ENCODE measurements at regions not wholly inside any gene's neighbourhood (a gene's known extent, or its start where the extent isn't known, plus 50 kb on each side); places are given as distances from the start of the nearest gene placed in this dataset.

- intact Hi-C loops (cut with micrococcal nuclease; ENCODE audit: unreplicated experiment) = no loop called here
- no peak for TF ChIP-seq CTCF (conservative IDR thresholded peaks at IDR 0.05)
- TF ChIP-seq EZH2 (IDR thresholded peaks at IDR 0.05; ENCODE audit: low read depth) = no peak
- H3F3A ChIP-seq (ENCODE audit: insufficient read depth, low read depth) = no peaks in the 10 kb centered on the region
- no peaks in the 10 kb centered on the region for H3K79me2 ChIP-seq (ENCODE audit: low read depth)
- no peaks in the 10 kb centered on the region for H3K9me2 ChIP-seq (ENCODE audit: insufficient read depth)
- no TSS peak for BruUV-seq (replicated peaks)
- no peaks in the 10 kb centered on the region for H3K4me1 ChIP-seq (replicated peaks; ENCODE audit: insufficient read depth)
- ChIA-PET CTCF (interaction anchor here (0.7 kb wide), 1 partner anchor 510 kb away, joined by 3 read pairs; no protein-coding TSS in a partner anchor), POLR2A (ENCODE audit: unreplicated experiment) (interaction anchor here (0.7 kb wide), 1 partner anchor 659 kb away, joined by 3 read pairs; no protein-coding TSS in a partner anchor)
- H3K9me3 ChIP-seq (ENCODE audit: insufficient read depth, low read depth) = no peaks in the 10 kb centered on the region
- H3K27me3 ChIP-seq (ENCODE audit: insufficient read depth, low read depth) = peaks cover 41% of the 10 kb centered on the region
- no peak for DNase-seq
- H3K27ac ChIP-seq = no peak overlapping the region
- no peak overlapping the region for H3K4me3 ChIP-seq
- no peaks in the 10 kb centered on the region for H3K36me3 ChIP-seq (ENCODE audit: low read depth)
- H3K4me2 ChIP-seq = no peak overlapping the region
- no peak overlapping the region for H2AFZ ChIP-seq
- H4K20me1 ChIP-seq (ENCODE audit: insufficient read depth) = no peaks in the 10 kb centered on the region
Observed at GRCh38 chr1:25145775-25146393, 86.4 kb downstream of the SYF2 start.

GRCh38 chr1:25140073-25140797, 92.1 kb downstream of the SYF2 start:
- POLR2A ChIA-PET (ENCODE audit: unreplicated experiment) = no interaction called here
- CTCF ChIA-PET = no interaction called here
- BruUV-seq (replicated peaks) = no TSS peak

GRCh38 chr1:25137521-25138395, 94.5 kb downstream of the SYF2 start:
- no peak overlapping the region for H2AFZ ChIP-seq
- BruUV-seq (replicated peaks) = no TSS peak
- TF ChIP-seq EZH2 (IDR thresholded peaks at IDR 0.05; ENCODE audit: low read depth) = no peak
- TF ChIP-seq CTCF (conservative IDR thresholded peaks at IDR 0.05) = no peak
- no peak overlapping the region for H3K27ac ChIP-seq
- ChIA-PET CTCF (no interaction called here), POLR2A (ENCODE audit: unreplicated experiment) (no interaction called here)
- no peaks in the 10 kb centered on the region for H4K20me1 ChIP-seq (ENCODE audit: insufficient read depth)
- H3K27me3 ChIP-seq (ENCODE audit: insufficient read depth, low read depth) = peaks cover 59% of the 10 kb centered on the region
- H3K79me2 ChIP-seq (ENCODE audit: low read depth) = no peaks in the 10 kb centered on the region
- no peaks in the 10 kb centered on the region for H3F3A ChIP-seq (ENCODE audit: insufficient read depth, low read depth)
- H3K4me1 ChIP-seq (replicated peaks; ENCODE audit: insufficient read depth) = no peaks in the 10 kb centered on the region
- H3K4me3 ChIP-seq = no peak overlapping the region
- no peaks in the 10 kb centered on the region for H3K36me3 ChIP-seq (ENCODE audit: low read depth)
- H3K9me2 ChIP-seq (ENCODE audit: insufficient read depth) = no peaks in the 10 kb centered on the region
- intact Hi-C loops (cut with micrococcal nuclease; ENCODE audit: unreplicated experiment) = no loop called here
- H3K9me3 ChIP-seq (ENCODE audit: insufficient read depth, low read depth) = no peaks in the 10 kb centered on the region
- no peak for DNase-seq
- no peak overlapping the region for H3K4me2 ChIP-seq

More at GRCh38 chr1:25140073-25140797, 92.1 kb downstream of the SYF2 start:
- intact Hi-C loops (cut with micrococcal nuclease; ENCODE audit: unreplicated experiment) = no loop called here
- DNase-seq = no peak
- Histone ChIP-seq H3K27me3 (ENCODE audit: insufficient read depth, low read depth) (peaks cover 56% of the 10 kb centered on the region), H3K79me2 (ENCODE audit: low read depth) (no peaks in the 10 kb centered on the region), H2AFZ (no peak overlapping the region), H3K36me3 (ENCODE audit: low read depth) (no peaks in the 10 kb centered on the region), H3K4me1 (replicated peaks; ENCODE audit: insufficient read depth) (no peaks in the 10 kb centered on the region), H3K4me2 (no peak overlapping the region), H3K27ac (no peak overlapping the region), H4K20me1 (ENCODE audit: insufficient read depth) (no peaks in the 10 kb centered on the region), H3K9me2 (ENCODE audit: insufficient read depth) (no peaks in the 10 kb centered on the region), H3K9me3 (ENCODE audit: insufficient read depth, low read depth) (no peaks in the 10 kb centered on the region), H3K4me3 (no peak overlapping the region), H3F3A (ENCODE audit: insufficient read depth, low read depth) (no peaks in the 10 kb centered on the region)
- TF ChIP-seq EZH2 (IDR thresholded peaks at IDR 0.05; ENCODE audit: low read depth) = no peak

Measured in PC-9 (cell line).